ENCODE measurements at regions not wholly inside any gene's neighbourhood (a gene's known extent, or its start where the extent isn't known, plus 50 kb on each side); places are given as distances from the start of the nearest gene placed in this dataset.

DNA sequence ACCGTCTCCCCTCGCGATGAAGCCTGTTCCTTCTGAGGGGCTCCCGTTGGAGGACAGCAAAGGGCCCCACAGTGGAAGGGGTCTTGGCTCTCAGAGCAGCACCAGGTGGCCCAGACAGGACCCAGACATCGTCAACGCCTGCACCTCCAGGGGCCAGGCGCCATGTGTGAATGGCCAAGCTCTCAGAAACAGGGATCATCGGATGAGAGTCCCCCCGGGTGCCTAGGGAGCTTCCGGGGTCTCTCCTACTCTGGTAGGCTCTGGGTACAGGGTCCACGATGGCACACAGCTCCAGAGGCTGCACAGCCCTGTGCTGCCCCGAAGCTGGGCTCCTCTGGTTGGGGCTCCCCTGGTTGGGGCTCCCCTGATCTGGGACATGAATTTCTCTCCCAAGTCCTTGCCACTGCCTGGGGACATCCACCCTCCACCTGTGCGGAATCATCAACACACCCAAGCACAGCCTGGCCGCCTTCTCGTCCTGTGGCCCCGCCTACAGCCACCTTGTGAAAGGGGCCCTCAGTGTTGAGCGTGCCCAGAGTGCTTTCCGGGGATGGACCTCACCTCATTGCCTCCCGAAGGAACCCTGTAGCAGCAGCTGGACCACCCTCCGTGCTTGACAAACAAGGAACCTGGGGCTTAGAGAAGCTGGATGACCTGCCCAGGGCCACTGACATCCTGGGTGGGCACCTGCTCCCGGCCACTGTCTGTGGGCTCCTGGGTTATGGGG is 929.0 kb downstream of the BRD1 start:
- H4K20me1 ChIP-seq (ENCODE audit: control insufficient read depth, insufficient read depth, low read depth, low read length): no peaks in the 10 kb centered on the region
- H3K4me3 ChIP-seq (ENCODE audit: low read length): no peak overlapping the region
- no peaks in the 10 kb centered on the region for H3K9me3 ChIP-seq (ENCODE audit: control insufficient read depth, insufficient read depth, low read length)
- no peak overlapping the region for H3K27ac ChIP-seq (ENCODE audit: low read depth, low read length)
- no peaks in the 10 kb centered on the region for H3F3A ChIP-seq (ENCODE audit: control insufficient read depth, insufficient read depth)
- H3K4me1 ChIP-seq (ENCODE audit: control insufficient read depth, low read length): no peaks in the 10 kb centered on the region
- H3K36me3 ChIP-seq (ENCODE audit: control insufficient read depth, low read length): no peaks in the 10 kb centered on the region
- no peaks in the 10 kb centered on the region for H3K9me2 ChIP-seq (replicated peaks; ENCODE audit: control insufficient read depth, low read length)
- H3K4me2 ChIP-seq (ENCODE audit: low read length): no peak overlapping the region
- TF ChIP-seq, protein P1, sequence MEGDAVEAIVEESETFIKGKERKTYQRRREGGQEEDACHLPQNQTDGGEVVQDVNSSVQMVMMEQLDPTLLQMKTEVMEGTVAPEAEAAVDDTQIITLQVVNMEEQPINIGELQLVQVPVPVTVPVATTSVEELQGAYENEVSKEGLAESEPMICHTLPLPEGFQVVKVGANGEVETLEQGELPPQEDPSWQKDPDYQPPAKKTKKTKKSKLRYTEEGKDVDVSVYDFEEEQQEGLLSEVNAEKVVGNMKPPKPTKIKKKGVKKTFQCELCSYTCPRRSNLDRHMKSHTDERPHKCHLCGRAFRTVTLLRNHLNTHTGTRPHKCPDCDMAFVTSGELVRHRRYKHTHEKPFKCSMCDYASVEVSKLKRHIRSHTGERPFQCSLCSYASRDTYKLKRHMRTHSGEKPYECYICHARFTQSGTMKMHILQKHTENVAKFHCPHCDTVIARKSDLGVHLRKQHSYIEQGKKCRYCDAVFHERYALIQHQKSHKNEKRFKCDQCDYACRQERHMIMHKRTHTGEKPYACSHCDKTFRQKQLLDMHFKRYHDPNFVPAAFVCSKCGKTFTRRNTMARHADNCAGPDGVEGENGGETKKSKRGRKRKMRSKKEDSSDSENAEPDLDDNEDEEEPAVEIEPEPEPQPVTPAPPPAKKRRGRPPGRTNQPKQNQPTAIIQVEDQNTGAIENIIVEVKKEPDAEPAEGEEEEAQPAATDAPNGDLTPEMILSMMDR (IDR thresholded peaks at IDR 0.05; ENCODE audit: low read depth, low read length, poor library complexity, severe bottlenecking): no peak
- no peak for TF ChIP-seq EZH2phosphoT487 (IDR thresholded peaks at IDR 0.05; ENCODE audit: borderline replicate concordance, low read length)
- no peaks in the 10 kb centered on the region for H3K27me3 ChIP-seq (ENCODE audit: control insufficient read depth, low read length)
- H3K79me2 ChIP-seq (ENCODE audit: control insufficient read depth, low read length): no peaks in the 10 kb centered on the region

DNA sequence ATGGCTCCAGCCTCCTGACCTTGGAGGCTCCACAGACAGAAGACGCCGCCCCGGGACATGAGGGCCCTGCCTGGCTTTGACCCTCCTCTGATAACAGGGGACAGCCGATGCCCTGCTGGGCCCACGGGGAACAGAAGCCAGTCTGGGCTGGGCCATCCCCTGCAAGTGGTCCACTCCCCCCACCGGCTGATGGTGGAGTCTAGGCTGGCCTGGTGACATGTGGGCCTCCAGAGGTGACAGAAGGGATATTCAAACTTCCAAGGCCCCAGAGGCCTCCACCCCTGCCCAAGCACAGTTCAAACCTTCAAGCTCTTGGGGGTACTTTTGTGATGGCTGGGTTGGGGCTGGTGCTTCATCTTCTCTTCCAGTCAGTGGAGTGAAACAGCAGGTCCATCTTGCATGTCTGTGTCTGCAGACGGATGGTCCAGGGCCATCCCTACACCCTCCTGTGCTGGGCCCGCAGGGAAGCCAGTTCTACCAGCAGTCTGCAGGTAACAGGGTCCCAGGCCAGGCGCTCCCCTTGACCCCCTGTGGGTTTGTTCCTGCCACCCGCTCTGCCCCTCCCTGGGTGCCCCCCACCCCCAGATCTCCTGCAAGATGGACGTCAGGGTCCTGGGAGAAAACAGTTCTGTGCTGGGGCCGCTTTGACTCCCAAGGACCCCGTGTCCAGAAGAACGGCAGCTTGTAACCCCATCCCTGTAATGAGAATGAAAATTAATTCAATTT is 929.9 kb downstream of the BRD1 start:
- Histone ChIP-seq H3K79me2 (ENCODE audit: control insufficient read depth, low read length) (no peaks in the 10 kb centered on the region), H3K4me1 (ENCODE audit: control insufficient read depth, low read length) (no peaks in the 10 kb centered on the region), H3K27ac (ENCODE audit: low read depth, low read length) (no peak overlapping the region), H3F3A (ENCODE audit: control insufficient read depth, insufficient read depth) (no peaks in the 10 kb centered on the region), H3K27me3 (ENCODE audit: control insufficient read depth, low read length) (no peaks in the 10 kb centered on the region), H3K4me3 (ENCODE audit: low read length) (no peak overlapping the region), H3K36me3 (ENCODE audit: control insufficient read depth, low read length) (no peaks in the 10 kb centered on the region), H3K9me2 (replicated peaks; ENCODE audit: control insufficient read depth, low read length) (no peaks in the 10 kb centered on the region), H3K4me2 (ENCODE audit: low read length) (no peak overlapping the region), H4K20me1 (ENCODE audit: control insufficient read depth, insufficient read depth, low read depth, low read length) (no peaks in the 10 kb centered on the region), H3K9me3 (ENCODE audit: control insufficient read depth, insufficient read depth, low read length) (no peaks in the 10 kb centered on the region)
- no peak for TF ChIP-seq EZH2phosphoT487 (IDR thresholded peaks at IDR 0.05; ENCODE audit: borderline replicate concordance, low read length)
- TF ChIP-seq, protein P1 (IDR thresholded peaks at IDR 0.05; ENCODE audit: low read depth, low read length, poor library complexity, severe bottlenecking): no peak

GRCh38 chr22:48896766-48897644 is 930.7 kb downstream of the BRD1 start:
- no peaks in the 10 kb centered on the region for H4K20me1 ChIP-seq (ENCODE audit: control insufficient read depth, insufficient read depth, low read depth, low read length)
- TF ChIP-seq, protein P1 (IDR thresholded peaks at IDR 0.05; ENCODE audit: low read depth, low read length, poor library complexity, severe bottlenecking): no peak
- no peak for TF ChIP-seq EZH2phosphoT487 (IDR thresholded peaks at IDR 0.05; ENCODE audit: borderline replicate concordance, low read length)
- H3K36me3 ChIP-seq (ENCODE audit: control insufficient read depth, low read length): no peaks in the 10 kb centered on the region
- H3K4me3 ChIP-seq (ENCODE audit: low read length): no peak overlapping the region
- no peaks in the 10 kb centered on the region for H3F3A ChIP-seq (ENCODE audit: control insufficient read depth, insufficient read depth)
- no peaks in the 10 kb centered on the region for H3K9me3 ChIP-seq (ENCODE audit: control insufficient read depth, insufficient read depth, low read length)
- H3K4me2 ChIP-seq (ENCODE audit: low read length): no peak overlapping the region
- H3K4me1 ChIP-seq (ENCODE audit: control insufficient read depth, low read length): no peaks in the 10 kb centered on the region
- H3K27me3 ChIP-seq (ENCODE audit: control insufficient read depth, low read length): no peaks in the 10 kb centered on the region
- H3K9me2 ChIP-seq (replicated peaks; ENCODE audit: control insufficient read depth, low read length): no peaks in the 10 kb centered on the region
- H3K79me2 ChIP-seq (ENCODE audit: control insufficient read depth, low read length): no peaks in the 10 kb centered on the region
- H3K27ac ChIP-seq (ENCODE audit: low read depth, low read length): no peak overlapping the region
